HCT116 (cell line): ENCODE measurements at regions not wholly inside any gene's neighbourhood (a gene's known extent, or its start where the extent isn't known, plus 50 kb on each side); places are given as distances from the start of the nearest gene placed in this dataset.

Source experiments
- ATAC-seq: fragments of 200-7000 bp; cut with Tn5 transposase; 2 replicates; pipeline ENCODE4 v1.9.1; 2020; ENCODE audit warnings: mild to moderate bottlenecking, moderate library complexity
- BruUV-seq: library from RNA; stranded (reverse); fragments of 400-500 nt; replicated peaks from 2 replicates; lab custom pipeline; 2021; lab: Mats Ljungman, UMichigan
- CTCF ChIA-PET: fragments of 300-600 bp; sonication (Branson Sonifier 250); formaldehyde crosslinking; loops from one replicate; lab custom pipeline; 2021; ENCODE audit warnings: antibody characterized with exemption; lab: Charles Lee
- POLR2A ChIA-PET: fragments of 300-600, 350-600 bp; sonication (Branson Sonifier 250); formaldehyde crosslinking; loops from one replicate; lab custom pipeline; 2021; ENCODE audit warnings: antibody characterized with exemption; lab: Charles Lee
- RAD21 ChIA-PET, 2 experiments: fragments of 300-600 bp; sonication (Branson Sonifier 250); formaldehyde crosslinking; loops; one replicate each; lab custom pipeline; 2023; ENCODE audit warnings: low total read pairs in 2 of 2; ENCODE audit not compliant: uncharacterized antibody in 2 of 2, unreplicated experiment in 2 of 2, low non-redundant PET in 1 of 2; lab: Charles Lee
- DNase-seq: peaks from one replicate; pipeline ENCODE4 v3.0.0-alpha.2; 2010; ENCODE audit warnings: low read depth, low spot score
- H2AFZ ChIP-seq: fragments of 200-600 bp; shearing (Covaris generic), sonication (generic); 2 replicates; pipeline ENCODE4 v1.6.1; 2017; ENCODE audit warnings: low read depth, mixed run types, mixed read lengths, antibody characterized with exemption, low read length; ENCODE audit not compliant: poor library complexity, severe bottlenecking
- H3K27ac ChIP-seq: 2 replicates; pipeline ENCODE4 v1.5.1; 2012; ENCODE audit warnings: low read depth, low read length
- H3K27me3 ChIP-seq: fragments of 200-600 bp; sonication (generic); 2 replicates; pipeline ENCODE4 v1.6.1; 2016; ENCODE audit warnings: mixed run types, low read length, mixed read lengths; ENCODE audit not compliant: insufficient read depth
- H3K36me3 ChIP-seq, 2 experiments: fragments of 200-500 bp in 1 of 2; fragments of 200-600 bp in 1 of 2; sonication (Bioruptor generic) in 1 of 2; sonication (generic) in 1 of 2; 2 replicates each; pipeline versions ENCODE4 v1.5.1 to v1.6.1; 2014 to 2016; ENCODE audit warnings: low read length in 2 of 2, inconsistent platforms in 1 of 2, mixed read lengths in 1 of 2, mixed run types in 1 of 2; ENCODE audit not compliant: insufficient read depth in 2 of 2, control insufficient read depth in 1 of 2
- H3K4me1 ChIP-seq, 2 experiments: fragments of 200-600 bp in 1 of 2; sonication (generic) in 1 of 2; 2 replicates each; pipeline versions ENCODE4 v1.5.1 to v1.6.1; 2012 to 2017; ENCODE audit warnings: low read length in 2 of 2, inconsistent platforms in 1 of 2, mild to moderate bottlenecking in 1 of 2, mixed read lengths in 1 of 2, mixed run types in 1 of 2, moderate library complexity in 1 of 2; ENCODE audit not compliant: insufficient read depth in 2 of 2, control insufficient read depth in 1 of 2
- H3K4me2 ChIP-seq: fragments of 200-600 bp; sonication (generic); 2 replicates; pipeline ENCODE4 v1.6.1; 2017; ENCODE audit warnings: mixed run types, low read length, mixed read lengths
- H3K4me3 ChIP-seq, 2 experiments: fragments of 200-600 bp in 1 of 2; sonication (generic) in 1 of 2; replicated peaks in 1 of 2; 2 replicates each; pipeline ENCODE4 v1.5.1; 2011 to 2016; ENCODE audit warnings: low read length in 2 of 2, control low read depth in 1 of 2, low read depth in 1 of 2, mild to moderate bottlenecking in 1 of 2, mixed read lengths in 1 of 2, mixed run types in 1 of 2
- H3K79me2 ChIP-seq: fragments of 200-600 bp; sonication (generic); 2 replicates; pipeline ENCODE4 v1.6.1; 2017; ENCODE audit warnings: mild to moderate bottlenecking, mixed run types, low read length, moderate library complexity, mixed read lengths; ENCODE audit not compliant: insufficient read depth
- H3K9ac ChIP-seq: fragments of 200-600 bp; sonication (generic); 2 replicates; pipeline ENCODE4 v1.6.1; 2016; ENCODE audit warnings: low read length, mixed read lengths
- H3K9me2 ChIP-seq: fragments of 200-600 bp; sonication (generic), shearing (Covaris generic); 2 replicates; pipeline ENCODE4 v1.6.1; 2017; ENCODE audit warnings: mixed run types, mild to moderate bottlenecking, moderate library complexity; ENCODE audit not compliant: insufficient read depth
- H3K9me3 ChIP-seq, 2 experiments: fragments of 200-500 bp in 1 of 2; fragments of 200-600 bp in 1 of 2; sonication (Bioruptor generic) in 1 of 2; sonication (generic) in 1 of 2; 2 replicates each; pipeline ENCODE4 v1.6.1; 2014 to 2017; ENCODE audit warnings: low read length in 2 of 2, mixed read lengths in 2 of 2, inconsistent platforms in 1 of 2, low read depth in 1 of 2, mild to moderate bottlenecking in 1 of 2, mixed run types in 1 of 2, moderate library complexity in 1 of 2; ENCODE audit not compliant: control insufficient read depth in 1 of 2, insufficient read depth in 1 of 2
- H4K20me1 ChIP-seq: fragments of 200-600 bp; sonication (generic), shearing (Covaris generic); 2 replicates; pipeline ENCODE4 v1.6.1; 2017; ENCODE audit warnings: mixed run types, mild to moderate bottlenecking, moderate library complexity; ENCODE audit not compliant: insufficient read depth
- CBX3 ChIP-seq: IDR thresholded peaks from 2 replicates; pipeline ENCODE4 v1.6.1; 2012; ENCODE audit warnings: low read depth
- CEBPB ChIP-seq: IDR thresholded peaks from 2 replicates; pipeline ENCODE4 v1.6.1; 2012; ENCODE audit warnings: low read depth
- ELF1 ChIP-seq: IDR thresholded peaks from 2 replicates; pipeline ENCODE4 v1.6.1; 2012; ENCODE audit warnings: low read depth, borderline replicate concordance
- EZH2phosphoT487 ChIP-seq: fragments of 200-600 bp; IDR thresholded peaks from 2 replicates; pipeline ENCODE4 v1.6.1; 2018; ENCODE audit warnings: antibody characterized with exemption, borderline replicate concordance
- FOSL1 ChIP-seq: IDR thresholded peaks from 2 replicates; pipeline ENCODE4 v1.6.1; 2012; ENCODE audit warnings: low read depth
- POLR2A ChIP-seq: IDR thresholded peaks from 2 replicates; pipeline ENCODE4 v1.7.0; 2011; ENCODE audit warnings: borderline replicate concordance; ENCODE audit not compliant: insufficient read depth, insufficient read length; ENCODE audit errors: extremely low read depth
- SIN3A ChIP-seq: IDR thresholded peaks from 2 replicates; pipeline ENCODE4 v1.6.1; 2012; ENCODE audit warnings: low read depth
- SP1 ChIP-seq: IDR thresholded peaks from 2 replicates; pipeline ENCODE4 v1.6.1; 2012; ENCODE audit warnings: low read depth
- SRF ChIP-seq: IDR thresholded peaks from 2 replicates; pipeline ENCODE4 v1.6.1; 2012; ENCODE audit warnings: low read depth
- ZNF274 ChIP-seq: fragments of 200-500 bp; sonication (Bioruptor generic); IDR thresholded peaks from 2 replicates; pipeline ENCODE4 v1.6.1; 2014; ENCODE audit warnings: mild to moderate bottlenecking, low read depth, low read length, inconsistent platforms
- intact Hi-C: fragments of 100-400 bp; cut with micrococcal nuclease; formaldehyde crosslinking; loops from 2 replicates; pipeline ENCODE4 v1.10.0; 2022
- TF ChIP-seq, protein P1 (sequence below): IDR thresholded peaks from 2 replicates; pipeline ENCODE4 v1.6.1; 2012
- TF ChIP-seq, protein P2 (sequence below): IDR thresholded peaks from 2 replicates; pipeline ENCODE4 v1.6.1; 2012; ENCODE audit warnings: low read depth
- TF ChIP-seq, protein P3 (sequence below), 3 experiments: fragments of 200-600 bp in 1 of 3; sonication (generic) in 1 of 3; IDR thresholded peaks in 2 of 3; conservative IDR thresholded peaks in 1 of 3; 2 replicates each; pipeline ENCODE4 v1.5.1; 2012 to 2017; ENCODE audit warnings: low read depth in 2 of 3, low read length in 2 of 3, antibody characterized with exemption in 1 of 3, borderline replicate concordance in 1 of 3, control low read depth in 1 of 3, mild to moderate bottlenecking in 1 of 3, mixed read lengths in 1 of 3, mixed run types in 1 of 3, moderate library complexity in 1 of 3; ENCODE audit not compliant: insufficient read depth in 1 of 3
- TF ChIP-seq, protein P4 (sequence below): IDR thresholded peaks from 2 replicates; pipeline ENCODE4 v1.6.1; 2012

DNA sequence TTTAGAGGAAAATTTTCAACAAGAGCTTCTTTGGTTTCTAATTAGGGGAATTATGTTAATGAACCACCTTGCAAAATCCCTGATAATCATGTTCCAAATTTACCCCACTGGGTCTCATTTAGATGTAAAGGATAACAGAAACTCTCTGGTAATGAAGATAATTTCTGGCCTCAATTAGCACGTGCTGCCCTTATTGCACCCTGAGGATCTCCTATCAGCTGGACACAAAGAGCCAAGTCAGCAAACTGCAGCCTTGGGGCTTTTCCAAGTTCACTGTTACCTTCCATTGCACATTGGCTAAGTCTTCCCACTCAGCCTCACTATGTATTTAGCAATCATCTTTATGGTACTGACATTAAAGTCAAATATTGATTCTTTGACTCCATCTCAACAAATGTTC is 78.1 kb downstream of the GP2 start:
- no TSS peak for BruUV-seq
- Histone ChIP-seq H3K9me3 (no peaks in the 10 kb centered on the region), H4K20me1 (no peaks in the 10 kb centered on the region), H3K9ac (no peak overlapping the region), H3K27me3 (peaks cover 15% of the 10 kb centered on the region; the same call in 1 of the 2 replicates), H3K27ac (no peak overlapping the region), H3K4me1 (no peaks in the 10 kb centered on the region), H2AFZ (no peak overlapping the region), H3K4me2 (no peak overlapping the region)
- no peak for ATAC-seq
- ChIA-PET CTCF (no interaction called here), RAD21 (no interaction called here)
- TF ChIP-seq ZNF274 (no peak), SP1 (no peak), POLR2A (no peak), CEBPB (no peak)
- TF ChIP-seq, protein P1, sequence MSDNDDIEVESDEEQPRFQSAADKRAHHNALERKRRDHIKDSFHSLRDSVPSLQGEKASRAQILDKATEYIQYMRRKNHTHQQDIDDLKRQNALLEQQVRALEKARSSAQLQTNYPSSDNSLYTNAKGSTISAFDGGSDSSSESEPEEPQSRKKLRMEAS, result no peak
- TF ChIP-seq, protein P2, sequence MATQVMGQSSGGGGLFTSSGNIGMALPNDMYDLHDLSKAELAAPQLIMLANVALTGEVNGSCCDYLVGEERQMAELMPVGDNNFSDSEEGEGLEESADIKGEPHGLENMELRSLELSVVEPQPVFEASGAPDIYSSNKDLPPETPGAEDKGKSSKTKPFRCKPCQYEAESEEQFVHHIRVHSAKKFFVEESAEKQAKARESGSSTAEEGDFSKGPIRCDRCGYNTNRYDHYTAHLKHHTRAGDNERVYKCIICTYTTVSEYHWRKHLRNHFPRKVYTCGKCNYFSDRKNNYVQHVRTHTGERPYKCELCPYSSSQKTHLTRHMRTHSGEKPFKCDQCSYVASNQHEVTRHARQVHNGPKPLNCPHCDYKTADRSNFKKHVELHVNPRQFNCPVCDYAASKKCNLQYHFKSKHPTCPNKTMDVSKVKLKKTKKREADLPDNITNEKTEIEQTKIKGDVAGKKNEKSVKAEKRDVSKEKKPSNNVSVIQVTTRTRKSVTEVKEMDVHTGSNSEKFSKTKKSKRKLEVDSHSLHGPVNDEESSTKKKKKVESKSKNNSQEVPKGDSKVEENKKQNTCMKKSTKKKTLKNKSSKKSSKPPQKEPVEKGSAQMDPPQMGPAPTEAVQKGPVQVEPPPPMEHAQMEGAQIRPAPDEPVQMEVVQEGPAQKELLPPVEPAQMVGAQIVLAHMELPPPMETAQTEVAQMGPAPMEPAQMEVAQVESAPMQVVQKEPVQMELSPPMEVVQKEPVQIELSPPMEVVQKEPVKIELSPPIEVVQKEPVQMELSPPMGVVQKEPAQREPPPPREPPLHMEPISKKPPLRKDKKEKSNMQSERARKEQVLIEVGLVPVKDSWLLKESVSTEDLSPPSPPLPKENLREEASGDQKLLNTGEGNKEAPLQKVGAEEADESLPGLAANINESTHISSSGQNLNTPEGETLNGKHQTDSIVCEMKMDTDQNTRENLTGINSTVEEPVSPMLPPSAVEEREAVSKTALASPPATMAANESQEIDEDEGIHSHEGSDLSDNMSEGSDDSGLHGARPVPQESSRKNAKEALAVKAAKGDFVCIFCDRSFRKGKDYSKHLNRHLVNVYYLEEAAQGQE, result no peak
- TF ChIP-seq, all 23 proteins: peak for 0
- DNase-seq, result no peak
- H3K4me3 ChIP-seq, result no peak overlapping the region
- POLR2A ChIA-PET, result no interaction called here
- no peaks in the 10 kb centered on the region for H3K79me2 ChIP-seq
- H3K9me2 ChIP-seq, result no peaks in the 10 kb centered on the region
- H3K36me3 ChIP-seq, result no peaks in the 10 kb centered on the region
- intact Hi-C loops, result no loop called here

DNA sequence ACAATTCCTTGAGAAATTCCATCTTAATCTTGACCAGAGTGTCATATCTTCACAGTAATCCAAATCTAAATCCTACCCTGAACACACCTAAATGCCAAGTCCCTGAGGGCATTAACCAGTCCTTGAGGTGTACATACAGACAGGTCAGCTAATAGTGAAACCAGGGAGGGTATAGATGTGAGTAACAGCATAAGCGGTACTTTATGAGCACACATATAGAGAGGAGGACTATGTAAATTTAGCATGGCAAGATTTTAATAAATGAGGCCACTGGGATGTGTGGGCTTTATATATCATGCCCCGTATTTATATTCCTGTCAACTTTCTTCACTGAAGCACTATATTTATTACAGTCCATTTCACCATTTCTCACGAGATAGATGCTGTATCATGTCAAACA is 80.2 kb downstream of the GP2 start:
- Histone ChIP-seq H4K20me1 (no peaks in the 10 kb centered on the region), H3K9ac (no peak overlapping the region), H3K4me3 (no peak overlapping the region), H3K9me3 (no peaks in the 10 kb centered on the region), H3K4me1 (no peaks in the 10 kb centered on the region), H3K27ac (no peak overlapping the region), H3K36me3 (no peaks in the 10 kb centered on the region), H3K27me3 (peaks cover 21% of the 10 kb centered on the region; the same call in 1 of the 2 replicates), H2AFZ (no peak overlapping the region), H3K4me2 (no peak overlapping the region), H3K9me2 (no peaks in the 10 kb centered on the region), H3K79me2 (no peaks in the 10 kb centered on the region)
- BruUV-seq, result no TSS peak
- ChIA-PET CTCF (no interaction called here), RAD21 (no interaction called here), POLR2A (no interaction called here)
- intact Hi-C loops, result no loop called here
- DNase-seq (no peak), ATAC-seq (no peak)
- TF ChIP-seq EZH2phosphoT487, result no peak
- no peak for TF ChIP-seq ELF1
- TF ChIP-seq, protein P3, sequence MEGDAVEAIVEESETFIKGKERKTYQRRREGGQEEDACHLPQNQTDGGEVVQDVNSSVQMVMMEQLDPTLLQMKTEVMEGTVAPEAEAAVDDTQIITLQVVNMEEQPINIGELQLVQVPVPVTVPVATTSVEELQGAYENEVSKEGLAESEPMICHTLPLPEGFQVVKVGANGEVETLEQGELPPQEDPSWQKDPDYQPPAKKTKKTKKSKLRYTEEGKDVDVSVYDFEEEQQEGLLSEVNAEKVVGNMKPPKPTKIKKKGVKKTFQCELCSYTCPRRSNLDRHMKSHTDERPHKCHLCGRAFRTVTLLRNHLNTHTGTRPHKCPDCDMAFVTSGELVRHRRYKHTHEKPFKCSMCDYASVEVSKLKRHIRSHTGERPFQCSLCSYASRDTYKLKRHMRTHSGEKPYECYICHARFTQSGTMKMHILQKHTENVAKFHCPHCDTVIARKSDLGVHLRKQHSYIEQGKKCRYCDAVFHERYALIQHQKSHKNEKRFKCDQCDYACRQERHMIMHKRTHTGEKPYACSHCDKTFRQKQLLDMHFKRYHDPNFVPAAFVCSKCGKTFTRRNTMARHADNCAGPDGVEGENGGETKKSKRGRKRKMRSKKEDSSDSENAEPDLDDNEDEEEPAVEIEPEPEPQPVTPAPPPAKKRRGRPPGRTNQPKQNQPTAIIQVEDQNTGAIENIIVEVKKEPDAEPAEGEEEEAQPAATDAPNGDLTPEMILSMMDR (IDR thresholded peaks at IDR 0.05 in 2 of 3, conservative IDR thresholded peaks at IDR 0.05 in 1 of 3; ENCODE audit: borderline replicate concordance in 1 of 3, insufficient read depth in 1 of 3, low read depth in 2 of 3, low read length in 2 of 3), result no peak
- no peak for TF ChIP-seq CEBPB
- TF ChIP-seq, protein P4, sequence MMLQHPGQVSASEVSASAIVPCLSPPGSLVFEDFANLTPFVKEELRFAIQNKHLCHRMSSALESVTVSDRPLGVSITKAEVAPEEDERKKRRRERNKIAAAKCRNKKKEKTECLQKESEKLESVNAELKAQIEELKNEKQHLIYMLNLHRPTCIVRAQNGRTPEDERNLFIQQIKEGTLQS, result no peak
- TF ChIP-seq SIN3A, result no peak
- TF ChIP-seq, protein P1, result no peak
- no peak for TF ChIP-seq CBX3
- no peak for TF ChIP-seq SP1
- TF ChIP-seq SRF, result no peak
- no peak for TF ChIP-seq FOSL1
- TF ChIP-seq ZNF274, result no peak
